Neural progenitor cell (in vitro differentiated cells): ENCODE measurements at regions not wholly inside any gene's neighbourhood (a gene's known extent, or its start where the extent isn't known, plus 50 kb on each side); places are given as distances from the start of the nearest gene placed in this dataset.

Experiments used
- EZH2 ChIP-seq: fragments of 200-600 bp; sonication (generic); IDR thresholded peaks from 2 replicates; pipeline ENCODE4 v1.6.1; 2017; ENCODE audit warnings: antibody characterized with exemption, mild to moderate bottlenecking, moderate library complexity
- TF ChIP-seq, protein P1 (sequence below): fragments of 200-600 bp; sonication (generic); IDR thresholded peaks from 2 replicates; pipeline ENCODE4 v1.5.1; 2017; ENCODE audit warnings: antibody characterized with exemption, mild to moderate bottlenecking

DNA sequence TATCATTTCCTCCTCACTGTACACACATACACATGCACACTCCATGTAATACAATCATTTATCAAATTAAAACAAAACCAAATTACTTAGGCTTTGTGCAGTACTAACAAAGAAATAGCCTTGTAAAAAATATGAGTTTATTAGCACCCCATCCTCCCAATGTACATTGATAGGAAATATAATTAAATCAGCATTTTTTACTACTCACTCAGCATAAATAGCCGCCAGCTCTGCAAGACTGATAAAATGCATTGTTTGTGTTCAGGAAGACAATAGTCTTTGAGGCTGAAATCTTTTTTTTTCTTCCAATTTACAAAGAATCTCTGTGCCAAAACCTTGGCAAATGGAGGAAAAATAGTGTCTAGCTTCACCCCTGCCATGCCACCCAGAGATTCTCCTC is 497.6 kb upstream of the ADAMTS16 start:
- TF ChIP-seq, protein P1, sequence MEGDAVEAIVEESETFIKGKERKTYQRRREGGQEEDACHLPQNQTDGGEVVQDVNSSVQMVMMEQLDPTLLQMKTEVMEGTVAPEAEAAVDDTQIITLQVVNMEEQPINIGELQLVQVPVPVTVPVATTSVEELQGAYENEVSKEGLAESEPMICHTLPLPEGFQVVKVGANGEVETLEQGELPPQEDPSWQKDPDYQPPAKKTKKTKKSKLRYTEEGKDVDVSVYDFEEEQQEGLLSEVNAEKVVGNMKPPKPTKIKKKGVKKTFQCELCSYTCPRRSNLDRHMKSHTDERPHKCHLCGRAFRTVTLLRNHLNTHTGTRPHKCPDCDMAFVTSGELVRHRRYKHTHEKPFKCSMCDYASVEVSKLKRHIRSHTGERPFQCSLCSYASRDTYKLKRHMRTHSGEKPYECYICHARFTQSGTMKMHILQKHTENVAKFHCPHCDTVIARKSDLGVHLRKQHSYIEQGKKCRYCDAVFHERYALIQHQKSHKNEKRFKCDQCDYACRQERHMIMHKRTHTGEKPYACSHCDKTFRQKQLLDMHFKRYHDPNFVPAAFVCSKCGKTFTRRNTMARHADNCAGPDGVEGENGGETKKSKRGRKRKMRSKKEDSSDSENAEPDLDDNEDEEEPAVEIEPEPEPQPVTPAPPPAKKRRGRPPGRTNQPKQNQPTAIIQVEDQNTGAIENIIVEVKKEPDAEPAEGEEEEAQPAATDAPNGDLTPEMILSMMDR: no peak
- no peak for TF ChIP-seq EZH2
